ENCODE measurements at regions not wholly inside any gene's neighbourhood (a gene's known extent, or its start where the extent isn't known, plus 50 kb on each side); places are given as distances from the start of the nearest gene placed in this dataset.

GRCh38 chr2:128446874-128447537 lies 128.3 kb upstream of the HS6ST1 start:
- no peak for TF ChIP-seq CTCF (IDR thresholded peaks at IDR 0.05; ENCODE audit: low read depth, low read length, missing control alignments)
- no peak overlapping the region for H3K4me3 ChIP-seq (replicated peaks; ENCODE audit: low read depth, low read length)
- DNase-seq (ENCODE audit: extremely low read depth, low read depth), result no peak

- H3K4me3 ChIP-seq (replicated peaks; ENCODE audit: low read depth, low read length), result no peak overlapping the region
- DNase-seq (ENCODE audit: extremely low read depth, low read depth), result no peak
- no peak for TF ChIP-seq CTCF (IDR thresholded peaks at IDR 0.05; ENCODE audit: low read depth, low read length, missing control alignments)
Observed at GRCh38 chr2:128447538-128447995, 128.9 kb upstream of the HS6ST1 start.

- TF ChIP-seq CTCF (IDR thresholded peaks at IDR 0.05; ENCODE audit: low read depth, low read length, missing control alignments), result no peak
- DNase-seq (ENCODE audit: extremely low read depth, low read depth), result no peak
- no peak overlapping the region for H3K4me3 ChIP-seq (replicated peaks; ENCODE audit: low read depth, low read length)
Observed at GRCh38 chr2:128448331-128449225, 129.9 kb upstream of the HS6ST1 start.

- DNase-seq (ENCODE audit: extremely low read depth, low read depth), result no peak
- TF ChIP-seq CTCF (IDR thresholded peaks at IDR 0.05; ENCODE audit: low read depth, low read length, missing control alignments), result no peak
- H3K4me3 ChIP-seq (replicated peaks; ENCODE audit: low read depth, low read length), result no peak overlapping the region
Observed at GRCh38 chr2:128449226-128450061, 130.8 kb upstream of the HS6ST1 start.

GRCh38 chr2:128450211-128451024 lies 131.8 kb upstream of the HS6ST1 start:
- H3K4me3 ChIP-seq (replicated peaks; ENCODE audit: low read depth, low read length), result no peak overlapping the region
- TF ChIP-seq CTCF (IDR thresholded peaks at IDR 0.05; ENCODE audit: low read depth, low read length, missing control alignments), result no peak
- DNase-seq (ENCODE audit: extremely low read depth, low read depth), result no peak
